Small intestine (tissue), 7 donors: ENCODE measurements at regions not wholly inside any gene's neighbourhood (a gene's known extent, or its start where the extent isn't known, plus 50 kb on each side); places are given as distances from the start of the nearest gene placed in this dataset.

ENCODE experiments used
- DNase-seq, 2 donors: peaks; one replicate each; pipeline versions ENCODE4 v3.0.0 to v3.0.0-alpha.2; 2013
- FAIRE-seq: peaks from 2 replicates; lab custom pipeline; 2012; peaks lifted over from hg19 to GRCh38; lab: Jason Lieb, UNC
- H3K27ac ChIP-seq, 3 donors: one replicate each; pipeline ENCODE4 v1.5.1; 2013; ENCODE audit warnings: low read length in 2 of 3, mild to moderate bottlenecking in 2 of 3, control low read depth in 1 of 3, inconsistent platforms in 1 of 3, low read depth in 1 of 3, moderate library complexity in 1 of 3
- H3K27me3 ChIP-seq, 3 donors: one replicate each; pipeline ENCODE4 v1.6.1; 2013; ENCODE audit warnings: low read length in 3 of 3, inconsistent platforms in 1 of 3; ENCODE audit not compliant: control insufficient read depth in 3 of 3, insufficient read depth in 3 of 3
- H3K36me3 ChIP-seq, 3 donors: one replicate each; pipeline ENCODE4 v1.6.1; 2013; ENCODE audit warnings: low read length in 3 of 3, inconsistent platforms in 1 of 3, low read depth in 1 of 3, mild to moderate bottlenecking in 1 of 3, moderate library complexity in 1 of 3; ENCODE audit not compliant: control insufficient read depth in 3 of 3, insufficient read depth in 2 of 3
- H3K4me1 ChIP-seq, 3 donors: one replicate each; pipeline ENCODE4 v1.6.1; 2013; ENCODE audit warnings: low read length in 2 of 3, inconsistent platforms in 1 of 3, low read depth in 1 of 3, mild to moderate bottlenecking in 1 of 3, moderate library complexity in 1 of 3; ENCODE audit not compliant: control insufficient read depth in 3 of 3, insufficient read depth in 2 of 3
- H3K4me3 ChIP-seq, 3 donors: one replicate each; pipeline ENCODE4 v1.5.1; 2013; ENCODE audit warnings: low read length in 3 of 3, control low read depth in 1 of 3, inconsistent platforms in 1 of 3, low read depth in 1 of 3, mild to moderate bottlenecking in 1 of 3, moderate library complexity in 1 of 3
- H3K9me3 ChIP-seq, 2 donors: one replicate each; pipeline ENCODE4 v1.6.1; 2013; ENCODE audit warnings: low read depth in 1 of 2, low read length in 1 of 2; ENCODE audit not compliant: control insufficient read depth in 2 of 2, insufficient read depth in 1 of 2
- WGBS, 3 donors: extraction: QIAGEN DNeasy Blood & Tissue Kit; methylation state at CpG; one replicate each; pipeline ENCODE4 v1.1.7; 2013; 5-methylcytosine and 5-hydroxymethylcytosine counted together
- donor health status: healthy with polysubstance abuse.
- donor health status: control.
- donor health status: control.
- donor health status: Bipolar disorder and iron deficiency.
- donor health status: healthy.

GRCh38 chr4:100803751-100804150 is 285.9 kb upstream of the EMCN start:
- Histone ChIP-seq H3K4me3 (no peak overlapping the region), H3K27me3 (no peaks in the 10 kb centered on the region), H3K27ac (no peak overlapping the region), H3K36me3 (no peaks in the 10 kb centered on the region), H3K9me3 (no peaks in the 10 kb centered on the region), H3K4me1 (no peaks in the 10 kb centered on the region)
- no peak for DNase-seq
- 88 to 93% (median 90%) methylated on average over 2 of the region's 2 CpGs for WGBS, 3 donors
- no peak for FAIRE-seq

DNA sequence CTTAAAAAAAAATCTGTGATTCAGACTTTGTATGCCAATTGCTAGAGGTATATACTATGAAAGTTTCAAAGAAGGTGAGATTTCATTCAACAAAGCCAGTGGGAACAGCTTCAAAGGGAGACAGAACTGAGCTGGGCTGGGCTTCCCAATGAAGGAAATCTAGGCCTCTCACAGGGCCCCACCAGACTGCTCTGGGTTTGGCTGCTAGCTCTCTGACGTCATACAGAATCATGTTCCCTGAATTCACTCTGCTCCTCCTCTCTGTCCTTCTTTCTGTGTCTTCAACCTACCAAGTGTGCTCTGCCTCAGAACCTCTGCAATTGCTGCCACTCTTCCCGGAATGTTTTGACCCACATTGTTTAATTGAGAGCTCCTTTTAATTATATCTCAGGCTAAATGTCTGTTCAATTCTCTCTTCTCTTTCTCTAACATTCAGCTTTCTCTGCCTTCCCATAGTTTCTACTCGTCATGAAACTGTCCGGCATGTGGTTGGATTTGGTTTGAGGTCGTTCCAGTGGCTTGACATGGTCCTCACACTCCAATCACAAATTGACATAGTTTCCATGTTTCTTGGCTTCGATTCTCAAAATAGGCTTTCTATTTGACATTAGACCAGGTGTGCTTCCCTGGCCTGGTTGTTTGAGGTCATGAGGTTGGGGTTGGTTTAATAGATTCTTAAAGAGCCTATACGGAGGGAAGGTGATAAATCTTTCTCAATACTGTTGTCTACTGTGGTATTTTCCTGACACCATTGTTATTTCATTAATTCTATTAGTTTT is 282.1 kb upstream of the EMCN start:
- WGBS, 3 donors: 83 to 92% (median 83%) methylated on average over 7 of the region's 7 CpGs
- no peaks in the 10 kb centered on the region for H3K27me3 ChIP-seq
- H3K36me3 ChIP-seq: no peaks in the 10 kb centered on the region
- FAIRE-seq (no peak), DNase-seq (no peak)
- H3K9me3 ChIP-seq: no peaks in the 10 kb centered on the region
- no peaks in the 10 kb centered on the region for H3K4me1 ChIP-seq
- H3K27ac ChIP-seq: no peak overlapping the region
- no peak overlapping the region for H3K4me3 ChIP-seq

DNA sequence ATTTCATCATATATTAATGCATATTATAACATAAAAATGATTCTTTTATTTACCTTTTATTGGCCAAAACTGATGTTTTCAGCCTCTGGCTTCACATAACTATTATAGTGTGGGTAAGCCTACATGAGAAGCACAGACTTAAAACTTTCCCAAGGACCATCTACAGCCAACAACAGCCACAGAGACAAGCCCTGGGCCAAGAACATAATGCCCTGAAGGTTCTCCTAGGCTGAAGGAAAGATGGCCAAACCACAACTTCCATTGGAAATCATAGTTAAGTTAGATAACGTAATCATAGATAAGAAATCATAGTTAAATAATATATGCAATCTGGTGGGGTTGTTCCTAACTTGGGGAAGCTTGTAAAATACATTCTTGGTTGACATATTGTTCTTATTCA is 280.0 kb upstream of the EMCN start:
- H3K27me3 ChIP-seq: no peaks in the 10 kb centered on the region
- H3K4me3 ChIP-seq: no peak overlapping the region
- H3K27ac ChIP-seq: no peak overlapping the region
- no peak for DNase-seq
- no peaks in the 10 kb centered on the region for H3K9me3 ChIP-seq
- no peaks in the 10 kb centered on the region for H3K4me1 ChIP-seq
- no peak for FAIRE-seq
- WGBS, 3 donors: 0 to 2% (median 0%) methylated on average over 1 of the region's 1 CpG
- no peaks in the 10 kb centered on the region for H3K36me3 ChIP-seq

GRCh38 chr4:100797356-100797755 is 279.5 kb upstream of the EMCN start:
- Histone ChIP-seq H3K27ac (no peak overlapping the region), H3K9me3 (no peaks in the 10 kb centered on the region), H3K4me3 (no peak overlapping the region), H3K36me3 (no peaks in the 10 kb centered on the region), H3K27me3 (no peaks in the 10 kb centered on the region), H3K4me1 (no peaks in the 10 kb centered on the region)
- FAIRE-seq (no peak), DNase-seq (no peak)
- 94 to 100% (median 96%) methylated on average over 1 of the region's 1 CpG for WGBS, 3 donors

GRCh38 chr4:100796332-100796731 is 278.5 kb upstream of the EMCN start:
- Histone ChIP-seq H3K9me3 (no peaks in the 10 kb centered on the region), H3K36me3 (no peaks in the 10 kb centered on the region), H3K4me3 (no peak overlapping the region), H3K27ac (no peak overlapping the region), H3K4me1 (peaks cover 0 to 6% (median under 1%) of the 10 kb centered on the region in 3 donors), H3K27me3 (no peaks in the 10 kb centered on the region)
- WGBS, 3 donors: 73 to 95% (median 78%) methylated on average over 2 of the region's 2 CpGs
- no peak for DNase-seq
- no peak for FAIRE-seq

DNA sequence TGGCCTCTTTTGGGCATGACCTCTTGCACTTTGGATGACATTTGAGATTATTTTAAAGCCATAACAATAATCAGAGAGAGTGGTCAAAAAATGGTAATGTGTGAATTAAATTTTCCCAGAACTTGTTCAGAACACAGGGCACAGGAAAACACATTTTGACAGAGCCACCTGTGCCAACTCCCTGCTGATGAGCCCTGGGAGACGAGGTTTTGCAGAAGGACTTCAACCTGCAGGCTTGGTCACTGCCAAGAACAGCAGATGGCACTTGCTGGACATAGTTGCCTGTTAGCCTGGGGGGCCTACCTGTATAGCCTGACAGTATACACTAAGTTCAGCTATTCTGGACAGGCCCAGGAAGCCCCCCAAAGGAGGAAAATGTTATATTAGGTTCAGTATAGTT is 277.8 kb upstream of the EMCN start:
- FAIRE-seq: no peak
- no peaks in the 10 kb centered on the region for H3K36me3 ChIP-seq
- no peaks in the 10 kb centered on the region for H3K9me3 ChIP-seq
- H3K27me3 ChIP-seq: no peaks in the 10 kb centered on the region
- H3K27ac ChIP-seq: no peak overlapping the region
- no peak overlapping the region for H3K4me3 ChIP-seq
- H3K4me1 ChIP-seq: peaks cover 0 to 11% (median 4%) of the 10 kb centered on the region in 3 donors
- DNase-seq: no peak
- 22 to 52% (median 33%) methylated on average over 1 of the region's 1 CpG for WGBS, 3 donors

DNA sequence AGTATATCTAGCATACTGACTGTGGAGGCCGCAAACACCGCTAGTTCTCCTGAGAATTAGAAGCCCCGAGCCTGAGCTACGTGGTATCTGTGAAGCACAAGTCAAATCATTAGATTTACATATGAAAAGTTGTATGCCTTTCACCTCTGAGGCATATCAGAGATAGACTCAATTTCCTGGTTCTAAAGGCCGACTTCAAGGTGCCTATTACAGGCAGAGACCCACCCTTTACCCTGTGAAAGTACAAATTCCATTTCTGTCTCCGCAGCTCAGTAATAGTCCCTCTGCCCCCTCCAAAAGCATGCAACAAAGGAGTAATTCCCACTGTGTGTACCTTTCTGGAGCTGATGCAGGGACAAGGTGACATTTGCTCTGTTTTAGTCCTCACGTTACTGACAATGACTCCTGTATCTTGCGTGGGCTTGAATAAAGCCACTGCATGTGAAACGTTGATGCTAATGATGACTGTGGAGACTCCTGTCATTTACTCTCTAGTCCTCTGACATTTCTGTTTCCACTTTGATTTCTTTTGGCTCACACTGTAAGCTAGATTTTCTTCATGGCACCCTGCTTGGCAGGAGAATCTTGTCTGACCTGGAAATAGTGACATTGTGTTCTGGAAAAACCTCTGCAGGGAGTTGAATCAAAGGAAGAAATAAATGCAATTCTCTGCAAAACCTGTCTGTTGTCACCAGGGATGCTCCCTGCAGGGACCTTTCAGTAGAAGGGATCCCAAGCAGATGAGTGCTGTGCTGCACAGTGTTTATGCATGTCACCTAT is 273.2 kb upstream of the EMCN start:
- Histone ChIP-seq H3K9me3 (no peaks in the 10 kb centered on the region), H3K36me3 (no peaks in the 10 kb centered on the region), H3K4me3 (peak overlapping the region in 1 of 3 donors; percentile 10), H3K4me1 (peaks cover 0 to 19% (median 4%) of the 10 kb centered on the region in 3 donors), H3K27ac (peak overlapping the region; percentile 56 to 75 (median 67)), H3K27me3 (no peaks in the 10 kb centered on the region)
- FAIRE-seq (no peak), DNase-seq (peak; percentile 86 to 87)
- WGBS, 3 donors: 7 to 61% (median 38%) methylated on average over 9 of the region's 9 CpGs

DNA sequence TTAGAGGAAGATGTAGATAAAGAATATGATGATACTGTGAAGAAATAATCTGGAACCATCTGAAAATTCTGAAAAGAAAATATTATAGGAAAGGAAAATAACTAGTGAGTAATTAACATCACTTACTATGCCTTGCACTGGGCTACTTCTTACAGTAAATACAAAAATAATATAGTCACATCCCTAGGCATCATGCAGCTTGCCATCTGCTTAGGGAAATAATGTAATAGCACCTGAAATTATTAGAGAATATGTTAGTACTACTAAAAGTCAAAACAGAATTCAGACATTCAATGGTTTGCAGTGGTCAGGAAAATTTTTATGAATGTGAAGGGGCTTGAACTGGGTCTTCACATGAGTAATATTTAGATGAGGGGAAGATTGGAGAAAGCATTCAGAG is 272.2 kb upstream of the EMCN start:
- H3K27me3 ChIP-seq: no peaks in the 10 kb centered on the region
- no peak for DNase-seq
- peak overlapping the region in 1 of 3 donors; percentile 75 for H3K27ac ChIP-seq
- H3K4me3 ChIP-seq: no peak overlapping the region
- no peak for FAIRE-seq
- H3K9me3 ChIP-seq: no peaks in the 10 kb centered on the region
- H3K36me3 ChIP-seq: no peaks in the 10 kb centered on the region
- peaks cover 0 to 19% (median 4%) of the 10 kb centered on the region in 3 donors for H3K4me1 ChIP-seq
